ENCODE measurements at regions not wholly inside any gene's neighbourhood (a gene's known extent, or its start where the extent isn't known, plus 50 kb on each side); places are given as distances from the start of the nearest gene placed in this dataset.

DNA sequence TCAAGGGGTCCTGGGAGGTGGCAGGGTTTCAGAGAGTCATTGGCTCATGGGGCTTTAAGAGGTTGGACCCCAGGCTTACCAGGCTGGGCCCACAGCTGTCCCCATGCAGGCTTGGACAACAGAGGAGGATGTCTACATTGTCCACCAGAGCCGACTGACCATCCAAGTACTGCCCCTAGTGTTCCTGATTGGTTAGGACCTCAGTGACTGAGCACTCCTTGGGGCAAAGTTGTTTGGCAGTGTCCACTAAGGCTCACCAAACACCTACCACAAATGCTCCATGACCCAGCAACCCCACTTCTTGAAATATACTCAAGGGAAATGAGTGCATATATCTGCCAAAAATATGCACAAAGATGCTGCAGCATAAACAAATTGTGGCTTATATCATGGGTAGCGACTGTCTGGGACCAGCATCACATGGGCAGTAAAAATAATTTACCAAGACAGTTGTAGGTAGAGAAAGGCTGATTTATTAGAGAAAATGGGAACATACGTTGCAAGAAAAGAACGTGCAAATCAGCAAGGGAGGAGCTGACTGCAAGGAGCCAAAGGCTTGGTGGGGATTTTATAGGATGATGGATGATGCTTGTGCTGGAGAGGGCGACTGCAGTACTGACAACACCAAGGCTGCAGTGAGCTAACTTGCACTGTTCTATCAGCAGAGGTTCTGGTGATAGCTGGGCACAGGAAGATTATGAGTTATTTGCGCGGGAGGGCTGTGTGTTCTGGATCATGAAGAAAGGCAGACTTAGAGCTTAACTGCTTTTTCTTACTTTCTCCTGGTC is 265.2 kb downstream of the GADD45G start:
- no peak for DNase-seq

DNA sequence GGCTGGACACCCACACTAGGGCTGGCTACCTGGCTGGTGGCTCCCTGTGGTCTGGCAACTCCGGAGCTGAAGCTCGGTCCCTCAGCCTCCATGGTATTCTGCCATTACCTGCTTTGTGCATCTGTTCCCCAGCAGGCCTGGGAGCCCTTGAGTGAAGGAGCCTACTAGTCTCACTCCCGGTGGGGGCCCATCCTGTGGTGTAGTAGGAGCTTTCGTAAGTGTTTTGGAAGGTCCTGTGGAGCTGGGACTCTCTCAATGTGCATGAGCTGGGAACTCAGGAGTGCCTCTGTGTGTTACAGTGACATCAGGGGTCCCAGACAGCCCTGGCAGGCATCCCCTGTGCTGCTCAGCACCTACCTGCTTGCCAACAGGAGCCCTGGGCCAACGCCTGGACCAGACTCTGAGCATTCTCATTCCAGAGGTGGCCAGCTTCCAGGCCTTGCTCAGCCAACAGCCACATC is 267.1 kb downstream of the GADD45G start:
- DNase-seq = no peak

DNA sequence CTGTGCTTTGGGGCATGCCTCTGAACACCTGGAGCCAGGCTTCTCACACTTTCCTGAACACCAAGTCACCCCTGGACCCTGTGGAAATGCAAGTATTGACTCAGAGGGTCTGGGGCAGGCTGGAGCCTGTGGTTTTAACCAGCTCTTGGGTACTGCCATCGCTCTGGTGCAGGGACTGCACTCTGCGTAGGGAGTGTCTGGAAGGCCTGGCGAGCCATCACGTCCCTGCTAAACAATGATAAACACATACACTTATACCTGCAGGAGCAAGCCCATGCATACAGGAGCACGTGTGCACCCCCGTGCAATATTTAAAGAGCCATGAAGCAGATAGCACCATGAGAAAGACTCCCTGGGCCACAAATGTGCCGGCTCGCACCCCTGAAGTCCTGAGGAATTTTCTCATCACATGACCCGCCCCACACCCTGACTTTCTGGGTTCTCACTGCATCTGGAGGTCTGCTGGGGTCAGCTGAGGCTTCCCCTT is 267.7 kb downstream of the GADD45G start:
- no peak for DNase-seq

DNA sequence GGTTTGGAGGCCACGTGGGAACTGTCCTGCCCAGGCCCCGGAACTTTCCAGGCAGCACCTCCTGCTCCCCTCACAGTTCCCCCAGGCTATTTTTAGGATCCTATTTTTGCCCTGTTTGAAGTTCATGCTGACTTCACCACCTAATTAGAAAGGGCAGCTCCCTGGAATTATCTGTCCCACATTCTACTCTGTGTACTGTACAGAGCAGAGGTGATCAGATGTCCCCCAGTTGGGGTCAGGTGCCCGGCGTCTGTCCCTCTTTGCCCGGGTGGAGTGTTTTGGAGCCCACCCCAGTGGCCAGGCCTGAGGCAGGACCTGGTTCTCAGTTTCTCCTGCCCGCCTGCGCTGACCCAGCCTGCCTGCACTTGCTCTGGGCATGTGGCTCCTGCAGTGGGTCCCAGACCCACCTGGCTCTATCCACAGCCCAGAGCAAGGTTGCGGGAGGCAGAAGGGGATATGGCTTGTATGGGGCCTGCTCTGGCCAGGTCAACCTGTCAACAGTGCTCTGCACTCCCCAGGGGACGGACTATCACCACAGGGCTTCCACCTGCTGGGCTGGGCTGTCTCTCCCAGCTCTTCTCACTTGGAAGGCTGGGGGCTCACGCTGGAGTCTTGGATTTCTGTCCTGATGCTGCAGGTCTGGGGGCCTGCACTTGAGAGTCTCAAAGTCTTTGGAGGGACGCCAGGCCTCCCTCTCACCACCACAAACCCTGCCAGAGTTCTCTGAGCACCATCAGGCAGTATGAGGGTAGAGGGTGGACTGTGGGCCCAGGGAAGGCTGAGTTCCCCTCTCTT is 268.3 kb downstream of the GADD45G start:
- no peak for DNase-seq

DNA sequence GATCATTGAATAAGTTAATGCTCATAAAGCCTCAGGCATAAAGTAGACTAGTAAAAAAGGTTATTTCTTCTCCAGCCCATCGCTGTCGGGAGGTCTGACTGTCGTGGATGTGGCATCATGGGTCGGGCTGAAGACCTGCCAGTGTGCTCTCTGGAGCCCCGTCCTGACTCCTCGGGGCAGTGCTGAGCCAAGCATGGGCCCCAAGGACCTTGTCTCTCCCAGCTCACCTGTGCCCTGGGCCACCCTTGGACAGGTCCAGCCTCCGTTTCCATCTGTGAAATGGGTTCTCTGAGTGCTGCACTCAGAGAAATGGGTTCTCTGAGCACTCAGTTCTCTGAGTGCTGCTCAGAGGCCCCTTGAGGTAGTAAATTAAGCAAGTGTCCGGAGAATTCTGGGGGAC is 269.0 kb downstream of the GADD45G start:
- DNase-seq = no peak

DNA sequence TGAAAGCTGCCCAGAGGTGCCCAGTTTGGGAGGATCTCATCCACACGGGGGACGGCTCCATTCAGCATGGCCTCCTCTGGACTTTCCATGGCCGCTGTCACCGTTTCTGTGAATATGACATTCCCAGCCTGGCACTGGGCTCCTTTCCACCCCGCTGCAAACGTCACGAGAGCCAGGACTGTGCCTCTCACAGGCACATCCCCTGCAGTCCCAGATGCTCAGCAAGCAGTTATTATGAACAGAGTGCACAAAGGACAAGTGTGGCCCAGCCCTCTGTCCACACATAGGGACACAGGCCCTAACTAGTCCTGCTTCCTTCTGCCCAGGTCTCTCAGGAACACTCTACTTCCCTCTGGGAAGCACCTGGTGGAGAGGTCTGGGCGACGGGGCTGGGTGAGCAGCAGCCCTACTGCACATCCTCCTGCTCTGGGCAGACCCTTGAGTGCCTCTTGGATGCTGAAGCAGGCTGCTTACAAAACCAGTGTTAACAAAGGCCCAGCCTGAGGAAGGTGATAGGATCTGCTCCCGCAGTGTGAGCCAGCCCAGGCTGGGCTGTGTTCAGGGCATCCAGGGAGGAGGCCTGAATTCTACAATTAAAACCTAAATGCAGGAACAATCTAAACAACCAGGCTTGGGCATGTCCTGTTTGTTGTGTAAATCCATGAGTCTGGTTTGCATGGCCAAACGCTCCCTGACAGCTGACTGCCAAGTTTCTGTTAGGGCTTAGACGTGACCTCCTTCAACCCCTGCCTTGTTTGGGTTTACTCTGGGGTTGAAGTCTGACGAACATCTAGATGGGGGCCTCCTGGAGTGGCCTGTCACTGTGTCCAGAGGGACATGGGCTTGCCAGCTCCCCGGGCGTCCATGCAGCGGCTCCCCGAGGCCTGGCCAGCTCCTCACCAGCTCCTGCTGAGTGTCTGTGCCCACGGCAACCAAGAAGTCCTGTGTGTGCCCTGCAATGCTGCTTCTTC is 269.8 kb downstream of the GADD45G start:
- no peak for DNase-seq

DNA sequence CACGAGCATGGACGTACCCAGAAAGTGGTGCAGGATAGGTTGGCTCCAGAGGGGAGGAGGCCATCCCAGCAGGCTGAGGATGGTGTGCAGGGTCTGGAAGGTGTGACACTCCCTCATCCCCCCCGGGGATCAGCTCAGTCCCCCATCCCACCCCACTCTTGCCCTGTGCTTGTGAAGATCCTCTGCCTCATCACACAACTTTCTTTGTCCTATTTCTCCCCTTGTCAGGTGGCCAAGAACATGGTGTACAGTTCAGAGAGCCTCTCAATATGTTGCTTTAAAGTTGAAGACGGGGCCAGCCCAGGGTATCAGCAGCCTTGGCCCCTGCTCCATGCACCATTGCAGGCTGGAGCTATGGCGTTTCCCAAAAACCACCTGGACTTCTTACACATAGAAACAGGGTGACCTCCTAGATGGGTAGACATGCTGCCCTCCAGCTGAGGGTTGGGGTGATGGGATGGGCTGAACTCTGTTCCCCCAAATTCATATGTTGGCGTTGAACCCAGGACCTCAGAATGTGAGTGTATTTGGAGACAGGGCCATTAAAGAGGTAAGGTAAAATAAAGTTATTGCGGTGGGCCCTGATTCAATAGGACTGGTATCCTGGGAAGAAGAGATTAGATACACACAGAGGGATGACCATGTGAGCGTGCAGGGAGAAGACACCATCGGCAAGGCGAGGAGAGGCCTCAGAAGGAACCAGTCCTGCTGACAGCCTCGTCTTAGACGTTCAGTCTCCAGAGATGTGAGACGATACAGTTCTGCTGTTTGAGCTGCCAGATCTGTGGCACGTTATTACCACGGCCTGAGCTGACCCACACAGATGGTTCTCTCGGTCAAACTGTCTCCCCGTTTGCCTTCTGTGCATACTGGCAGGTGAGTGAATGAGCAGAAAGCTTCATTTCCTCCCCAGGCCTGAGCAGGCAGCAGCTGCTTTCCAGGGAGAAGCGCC is 272.5 kb downstream of the GADD45G start:
- DNase-seq = no peak

DNA sequence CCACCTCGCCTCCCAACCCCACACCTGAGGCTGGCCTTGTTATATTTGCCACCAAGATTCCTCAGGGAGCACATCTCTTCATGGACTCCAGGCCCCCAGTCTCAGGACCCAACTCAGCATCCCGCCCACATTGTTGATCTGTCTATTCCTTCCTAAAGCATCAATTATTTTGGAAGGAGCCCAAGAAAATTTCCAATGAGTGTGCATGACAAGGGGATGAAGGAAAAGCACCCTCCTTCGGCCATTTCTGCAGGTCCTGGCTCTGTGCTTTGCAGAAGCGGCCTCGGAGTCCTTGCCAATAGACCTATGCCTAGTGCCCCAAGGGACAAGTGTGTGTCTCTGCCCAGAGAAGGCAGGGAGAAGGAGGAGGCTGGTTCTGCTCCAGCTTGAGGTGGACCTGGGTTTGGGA is 273.2 kb downstream of the GADD45G start:
- no peak for DNase-seq

DNA sequence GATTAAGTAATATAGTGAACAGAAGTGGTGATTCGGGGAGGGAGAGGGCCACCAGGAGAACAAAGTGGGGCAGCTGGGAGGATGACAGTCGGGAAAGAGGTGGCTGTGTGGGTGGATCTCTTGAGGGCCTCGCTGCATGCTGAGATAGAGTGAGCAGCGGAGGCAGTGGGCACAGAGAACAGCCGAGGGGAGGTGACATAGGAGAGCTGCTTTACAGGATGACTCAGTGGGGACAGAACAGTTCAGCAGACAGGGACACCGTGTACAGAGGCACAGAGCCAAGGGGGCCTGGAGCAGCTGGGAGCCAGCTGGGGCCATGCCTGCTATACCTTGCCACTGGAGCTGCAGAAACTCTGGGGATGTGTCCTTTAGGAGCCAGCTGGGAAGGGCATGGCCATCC is 273.9 kb downstream of the GADD45G start:
- DNase-seq = no peak

DNA sequence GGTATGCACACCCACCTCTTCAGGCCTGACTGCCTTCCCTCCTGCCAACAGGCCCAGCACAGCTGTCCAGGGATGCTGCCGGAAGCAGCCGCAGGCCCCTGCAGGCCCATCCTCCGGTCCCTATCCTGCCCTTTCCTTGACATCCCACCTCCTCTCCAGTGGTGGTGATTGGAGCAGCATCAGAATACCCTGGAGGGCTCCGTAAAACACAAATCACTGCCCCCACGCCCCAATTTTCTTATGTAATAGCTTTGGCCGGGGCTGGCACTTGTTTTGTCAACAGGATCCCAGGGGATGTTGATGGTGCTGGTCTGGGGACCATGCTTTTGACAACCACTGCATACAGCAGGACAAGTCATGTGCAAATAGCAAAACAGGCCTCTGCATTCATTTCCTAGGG is 274.5 kb downstream of the GADD45G start:
- no peak for DNase-seq

DNA sequence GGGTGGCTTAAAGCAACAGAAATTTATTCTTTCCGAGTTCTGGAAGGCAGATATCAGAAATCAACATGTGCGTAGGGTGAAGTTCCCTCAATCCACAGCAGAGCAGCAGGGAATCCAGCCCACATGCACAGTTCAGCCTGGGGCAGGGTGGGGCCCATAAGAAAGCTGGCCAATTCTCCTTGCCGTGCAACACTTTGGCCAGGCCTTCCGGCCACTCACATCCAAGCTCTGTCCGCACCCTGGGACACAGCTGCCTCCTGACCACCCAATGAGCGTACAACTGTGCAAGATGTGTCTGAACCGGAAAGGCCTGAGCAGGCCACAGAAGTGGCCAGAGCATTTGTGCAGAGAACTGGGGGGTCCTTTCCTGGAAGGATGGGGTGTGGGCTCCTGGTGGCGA is 274.9 kb downstream of the GADD45G start:
- DNase-seq = no peak

DNA sequence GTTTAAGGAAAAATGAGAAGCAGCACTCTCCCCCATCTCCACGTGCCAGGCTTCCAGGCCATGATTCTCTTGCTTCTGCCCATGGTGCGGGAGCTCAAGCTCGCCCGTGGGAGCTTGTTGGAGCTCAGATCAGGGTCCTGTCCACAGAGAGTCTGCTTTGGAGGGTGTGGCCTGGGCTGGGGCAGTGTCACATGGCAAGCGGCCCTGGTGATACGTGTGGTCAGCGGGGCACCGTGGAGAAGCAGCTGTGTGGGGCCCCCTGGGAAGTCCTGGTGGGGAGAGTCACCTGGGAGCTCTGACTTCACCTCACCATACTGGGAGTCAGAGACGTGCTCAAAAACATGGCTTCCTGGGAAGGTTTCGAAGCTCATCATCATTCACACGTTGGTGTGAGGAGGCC is 275.3 kb downstream of the GADD45G start:
- no peak for DNase-seq

DNA sequence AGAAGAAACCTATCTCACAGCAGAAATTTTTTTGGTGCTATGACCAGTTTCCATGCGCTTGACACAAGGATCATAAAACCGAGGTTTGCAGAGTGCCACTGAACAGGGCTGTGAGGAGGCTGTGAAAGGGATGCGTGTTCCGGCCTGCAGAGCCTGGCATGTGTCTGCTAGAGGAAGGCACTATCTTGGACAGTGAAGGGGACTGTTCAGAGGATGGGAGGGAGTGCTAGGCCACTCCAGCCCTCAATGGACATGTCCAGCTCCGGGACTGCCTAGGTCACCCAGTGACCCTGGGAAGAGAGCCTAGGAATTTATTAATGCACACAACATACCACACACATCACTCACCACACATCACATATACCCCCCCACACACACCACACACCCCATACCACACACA is 275.9 kb downstream of the GADD45G start:
- no peak for DNase-seq

DNA sequence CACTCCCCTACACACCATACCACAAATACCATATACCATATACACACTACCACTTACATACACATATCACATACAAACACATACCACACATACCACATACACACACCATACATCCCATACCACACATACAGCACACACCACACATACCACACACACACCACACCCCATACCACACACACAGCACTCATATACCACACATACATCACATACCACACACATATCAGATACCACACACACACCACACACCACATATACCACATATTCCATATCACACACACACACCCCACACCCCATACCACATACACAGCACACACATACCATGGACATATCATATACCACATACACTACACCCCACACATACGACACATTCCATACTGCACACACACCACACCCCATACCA is 276.6 kb downstream of the GADD45G start:
- no peak for DNase-seq

DNA sequence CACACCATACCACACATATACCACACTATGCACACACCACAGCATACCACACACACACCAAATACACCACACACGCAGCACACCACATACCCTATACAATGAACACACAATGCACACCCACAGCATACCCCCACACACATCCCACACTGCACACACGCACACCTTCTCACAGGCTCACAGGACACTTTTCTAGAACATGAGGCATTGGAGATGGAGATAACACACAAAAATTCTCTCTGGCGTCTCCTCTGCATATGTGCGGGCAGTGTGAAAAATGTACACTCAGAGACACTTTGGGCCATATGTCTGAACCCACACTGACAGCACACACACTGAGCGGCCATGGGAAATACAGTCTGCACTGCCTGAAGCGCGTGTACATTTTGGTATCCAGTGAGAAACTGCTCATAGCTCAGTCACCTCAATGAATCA is 278.1 kb downstream of the GADD45G start:
- no peak for DNase-seq

DNA sequence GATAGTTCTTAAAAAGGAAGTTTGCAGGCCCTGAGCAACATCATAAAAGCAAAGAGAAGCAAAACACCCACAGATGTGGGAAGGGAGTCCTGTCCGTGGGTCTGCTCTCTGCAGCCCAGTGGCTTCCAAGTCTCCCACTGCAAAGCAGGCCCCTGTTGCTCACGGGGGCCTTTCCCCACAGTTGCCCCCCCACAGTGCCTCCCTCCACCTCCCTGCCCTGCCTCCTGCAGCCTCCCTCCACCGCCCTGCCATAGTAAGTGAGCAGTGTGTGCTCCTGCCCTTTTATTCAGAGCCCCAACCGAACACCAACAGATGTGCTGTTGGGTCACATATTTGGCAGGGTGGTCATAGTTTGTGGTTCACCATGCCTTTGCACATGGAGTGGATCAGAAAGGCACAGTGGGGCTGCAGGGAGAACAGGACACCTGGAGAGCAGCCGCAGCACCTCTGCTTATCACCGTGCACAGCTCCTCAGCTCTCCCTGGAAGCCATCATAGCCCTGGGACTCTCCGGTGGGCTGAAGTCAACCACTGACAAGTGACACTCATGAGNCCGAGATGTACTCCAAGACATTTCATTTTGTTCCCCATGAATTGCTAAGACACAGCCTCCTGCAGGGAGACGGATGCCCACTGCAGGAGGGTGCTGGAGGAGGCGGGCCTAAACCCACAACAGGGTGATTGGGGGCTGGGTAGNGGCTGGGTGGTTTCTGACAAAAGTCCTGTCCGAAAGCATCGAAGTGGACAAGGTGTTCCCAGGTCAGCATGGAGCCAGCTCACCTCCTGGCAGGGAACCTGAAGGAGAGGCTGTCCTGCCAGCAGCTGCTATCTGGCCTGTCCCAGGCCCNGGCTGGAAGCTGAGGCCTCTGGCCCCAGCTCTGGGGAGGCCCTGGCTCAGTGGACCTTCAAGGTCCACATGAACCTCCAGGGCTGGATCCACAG is 278.9 kb downstream of the GADD45G start:
- DNase-seq = no peak

DNA sequence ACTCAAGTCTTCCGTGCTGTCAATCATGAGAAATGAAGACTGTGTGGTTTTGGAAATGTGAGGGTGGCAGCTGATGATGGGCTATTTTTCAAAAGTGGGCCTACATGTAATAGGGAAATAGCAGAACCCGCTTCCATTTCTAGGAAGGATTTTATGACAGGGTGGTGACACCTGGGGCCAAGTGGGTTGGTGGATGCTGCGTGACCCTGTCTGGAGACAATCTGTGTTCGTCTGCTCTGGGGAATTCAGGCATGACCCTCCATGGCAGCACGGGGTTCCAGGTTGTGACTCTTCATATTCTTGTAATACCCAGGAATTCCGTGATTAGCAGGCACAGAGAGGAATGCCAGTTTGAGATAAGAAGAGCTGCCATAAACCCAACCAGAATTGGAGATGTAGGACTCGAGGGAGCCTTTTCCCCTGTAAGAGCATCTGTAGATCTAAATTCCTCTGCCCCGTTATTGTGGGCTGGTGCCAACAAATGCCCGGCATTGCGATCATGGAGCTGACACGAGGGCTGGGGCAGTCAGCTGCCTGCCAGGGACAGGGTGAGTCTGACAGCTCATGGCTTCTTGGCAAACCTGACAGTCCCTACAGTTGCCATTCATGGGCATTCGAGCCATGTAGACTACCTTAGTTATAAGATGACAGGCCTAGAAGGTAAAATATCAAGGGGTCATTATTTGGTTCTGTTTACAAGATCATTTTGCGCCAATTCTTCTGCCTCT is 279.7 kb downstream of the GADD45G start:
- no peak for DNase-seq

DNA sequence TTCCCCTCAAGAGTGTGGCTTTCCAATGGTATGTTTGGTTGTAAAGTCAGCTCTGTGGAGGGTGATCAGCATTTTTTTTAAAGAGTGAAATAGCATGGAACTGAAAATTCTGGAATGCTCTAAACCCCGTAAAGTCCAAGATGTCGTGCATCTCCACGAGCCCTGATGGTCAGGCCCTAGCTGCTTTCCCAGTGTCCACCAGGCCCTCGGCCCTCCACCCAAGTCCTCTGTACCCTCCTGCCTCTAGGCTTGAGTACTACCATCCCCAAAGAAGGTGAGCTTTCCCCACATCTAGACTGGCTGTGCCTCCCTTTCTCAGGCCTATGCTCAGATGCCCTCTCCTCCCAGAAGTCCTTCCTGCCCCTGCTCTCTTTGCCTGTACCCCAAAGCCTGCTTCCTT is 280.3 kb downstream of the GADD45G start:
- DNase-seq = no peak

DNA sequence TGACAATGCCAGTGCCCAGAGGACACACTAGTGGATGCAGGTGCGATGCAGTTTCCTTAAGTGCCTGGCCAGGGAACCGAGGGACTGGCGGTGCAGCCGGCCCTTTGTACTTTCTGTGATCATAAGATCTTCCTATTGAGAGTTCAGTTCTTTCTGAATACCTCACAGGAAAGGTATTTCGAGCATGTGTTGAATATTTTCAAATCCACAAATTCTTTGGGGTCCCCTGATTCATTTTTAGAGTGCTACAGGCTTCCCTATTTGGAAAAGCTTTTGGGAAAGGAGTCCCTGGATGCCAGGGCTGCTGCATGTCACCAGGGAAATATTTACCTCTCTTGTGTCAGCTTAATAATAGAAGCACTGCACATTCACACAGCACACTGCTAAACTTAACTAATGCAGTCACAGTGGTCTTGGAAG is 281.5 kb downstream of the GADD45G start:
- DNase-seq = no peak

DNA sequence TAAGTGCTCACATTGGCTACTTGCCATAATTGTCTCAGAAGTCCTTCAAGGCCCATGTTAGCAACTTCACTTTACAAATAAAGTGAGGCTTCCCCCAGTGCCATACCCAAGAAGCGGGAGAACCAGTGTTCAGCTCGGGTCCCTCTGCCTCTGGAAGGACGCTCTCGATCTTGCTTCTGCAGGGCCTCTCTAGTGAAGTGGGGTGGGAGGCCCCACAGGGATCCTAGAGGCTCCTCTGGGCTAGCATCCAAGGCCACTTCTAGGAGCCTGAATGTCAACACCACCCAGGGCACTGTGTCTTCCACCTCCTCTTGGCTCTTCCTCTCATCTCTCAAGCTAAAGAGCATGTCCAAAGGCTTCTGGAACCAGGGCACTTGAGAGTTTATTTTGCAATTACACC is 282.5 kb downstream of the GADD45G start:
- no peak for DNase-seq
